ENCODE measurements at regions not wholly inside any gene's neighbourhood (a gene's known extent, or its start where the extent isn't known, plus 50 kb on each side); places are given as distances from the start of the nearest gene placed in this dataset.
"Not testable (repeated sequence)": the region's sequence is repeated elsewhere in the genome, so short reads cannot be mapped to it uniquely, and the experiment has no call there.

- peak; percentile 27 for DNase-seq (ENCODE audit: insufficient read length, low spot score)
- peak; percentile 81 for FAIRE-seq
Observed at GRCh38 chr2:16055848-16056580, 115.7 kb downstream of the MYCN start.

GRCh38 chr2:16053437-16054257, 113.3 kb downstream of the MYCN start:
- DNase-seq (ENCODE audit: insufficient read length, low spot score), result no peak
- no peak for FAIRE-seq

- DNase-seq (ENCODE audit: insufficient read length, low spot score); FAIRE-seq: not testable (repeated sequence)
Observed at GRCh38 chr2:16052571-16053052, 112.3 kb downstream of the MYCN start.

- DNase-seq (ENCODE audit: insufficient read length, low spot score) (no peak), FAIRE-seq (no peak)
Observed at GRCh38 chr2:16051841-16052564, 111.7 kb downstream of the MYCN start.

GRCh38 chr2:16050908-16051489, 110.6 kb downstream of the MYCN start:
- FAIRE-seq (no peak), DNase-seq (ENCODE audit: insufficient read length, low spot score) (no peak)

- FAIRE-seq, result no peak
- no peak for DNase-seq (ENCODE audit: insufficient read length, low spot score)
Observed at GRCh38 chr2:16050261-16050907, 110.0 kb downstream of the MYCN start.

- FAIRE-seq, result no peak
- no peak for DNase-seq (ENCODE audit: insufficient read length, low spot score)
Observed at GRCh38 chr2:16049406-16049805, 109.1 kb downstream of the MYCN start.

- no peak for FAIRE-seq
- DNase-seq (ENCODE audit: insufficient read length, low spot score), result no peak
Observed at GRCh38 chr2:16048466-16048865, 108.1 kb downstream of the MYCN start.

GRCh38 chr2:16047701-16048100, 107.4 kb downstream of the MYCN start:
- FAIRE-seq, result no peak
- DNase-seq (ENCODE audit: insufficient read length, low spot score), result no peak

GRCh38 chr2:16046649-16047048, 106.3 kb downstream of the MYCN start:
- no peak for DNase-seq (ENCODE audit: insufficient read length, low spot score)
- FAIRE-seq, result no peak

GRCh38 chr2:16045653-16046352, 105.5 kb downstream of the MYCN start:
- DNase-seq (ENCODE audit: insufficient read length, low spot score), result no peak
- FAIRE-seq, result no peak

- DNase-seq (ENCODE audit: insufficient read length, low spot score) (no peak), FAIRE-seq (no peak)
Observed at GRCh38 chr2:16044946-16045456, 104.7 kb downstream of the MYCN start.

- DNase-seq (ENCODE audit: insufficient read length, low spot score) (no peak), FAIRE-seq (no peak)
Observed at GRCh38 chr2:16043627-16044026, 103.3 kb downstream of the MYCN start.

GRCh38 chr2:16043192-16043591, 102.8 kb downstream of the MYCN start:
- DNase-seq (ENCODE audit: insufficient read length, low spot score) (no peak), FAIRE-seq (no peak)

- DNase-seq (ENCODE audit: insufficient read length, low spot score) (no peak), FAIRE-seq (no peak)
Observed at GRCh38 chr2:16042201-16042700, 101.9 kb downstream of the MYCN start.

- no peak for DNase-seq (ENCODE audit: insufficient read length, low spot score)
- no peak for FAIRE-seq
Observed at GRCh38 chr2:16040271-16041010, 100.1 kb downstream of the MYCN start.

- FAIRE-seq, result no peak
- DNase-seq (ENCODE audit: insufficient read length, low spot score), result no peak
Observed at GRCh38 chr2:16039823-16040222, 99.5 kb downstream of the MYCN start.

GRCh38 chr2:16039055-16039454, 98.7 kb downstream of the MYCN start:
- DNase-seq (ENCODE audit: insufficient read length, low spot score), result no peak
- no peak for FAIRE-seq

- no peak for DNase-seq (ENCODE audit: insufficient read length, low spot score)
- no peak for FAIRE-seq
Observed at GRCh38 chr2:16038621-16039020, 98.3 kb downstream of the MYCN start.
